B cell (primary cell): ENCODE measurements at regions not wholly inside any gene's neighbourhood (a gene's known extent, or its start where the extent isn't known, plus 50 kb on each side); places are given as distances from the start of the nearest gene placed in this dataset.

Experiments
- ATAC-seq: fragments of 200-7000 bp; cut with Tn5 transposase; one replicate; pipeline ENCODE4 v1.10.0; 2021; ENCODE audit warnings: low read depth, mild to moderate bottlenecking, moderate number of reproducible peaks, moderate library complexity
- CTCF ChIA-PET: fragments of 350-600 bp; sonication (Branson Sonifier 250); formaldehyde crosslinking; loops from one replicate; lab custom pipeline; 2021; ENCODE audit warnings: antibody characterized with exemption, inconsistent platforms; lab: Charles Lee
- POLR2A ChIA-PET: fragments of 350-600 bp; sonication (Branson Sonifier 250); formaldehyde crosslinking; loops from one replicate; lab custom pipeline; 2021; ENCODE audit warnings: antibody characterized with exemption; lab: Charles Lee
- DNase-seq: peaks from one replicate; pipeline ENCODE4 v3.0.0; 2013
- H2AFZ ChIP-seq: 2 replicates; pipeline ENCODE4 v1.6.1; 2012; ENCODE audit warnings: mild to moderate bottlenecking, low read depth, low read length; ENCODE audit not compliant: insufficient read depth, poor library complexity, severe bottlenecking
- H3K27ac ChIP-seq, 2 donors: 1 replicate in 1 of 2; 2 replicates in 1 of 2; pipeline ENCODE4 v1.5.1; 2012 to 2013; ENCODE audit warnings: low read length in 2 of 2, mild to moderate bottlenecking in 2 of 2, moderate library complexity in 1 of 2
- H3K27me3 ChIP-seq, 4 experiments: fragments of 200-600 bp in 1 of 4; sonication (generic) in 1 of 4; replicated peaks in 1 of 4; 1 replicate in 2 of 4; 2 replicates in 2 of 4; pipeline versions ENCODE4 v1.6.1 to v1.7.0; 2013 to 2016; ENCODE audit warnings: low read length in 3 of 4, mild to moderate bottlenecking in 2 of 4, mixed read lengths in 1 of 4, moderate library complexity in 1 of 4; ENCODE audit not compliant: insufficient read depth in 4 of 4, control insufficient read depth in 3 of 4; ENCODE audit errors: control extremely low read depth in 1 of 4
- H3K36me3 ChIP-seq, 2 experiments: replicated peaks in 1 of 2; 1 replicate in 1 of 2; 2 replicates in 1 of 2; pipeline versions ENCODE4 v1.6.1 to v1.7.1; 2013; ENCODE audit warnings: low read length in 1 of 2; ENCODE audit not compliant: insufficient read depth in 2 of 2, control insufficient read depth in 1 of 2; ENCODE audit errors: control extremely low read depth in 1 of 2, extremely low read depth in 1 of 2
- H3K4me1 ChIP-seq, 2 donors: fragments of 200-600 bp in 1 of 2; sonication (generic) in 1 of 2; 1 replicate in 1 of 2; 2 replicates in 1 of 2; pipeline versions ENCODE4 v1.5.1 to v1.6.1; 2013 to 2017; ENCODE audit warnings: low read length in 2 of 2; ENCODE audit not compliant: control insufficient read depth in 2 of 2, insufficient read depth in 2 of 2
- H3K4me2 ChIP-seq: replicated peaks from 2 replicates; pipeline ENCODE3; 2012; ENCODE audit warnings: mild to moderate bottlenecking, low read depth, low read length; ENCODE audit not compliant: poor library complexity, severe bottlenecking
- H3K4me3 ChIP-seq, 5 experiments: fragments of 200-600 bp in 1 of 5; sonication (generic) in 1 of 5; 1 replicate in 3 of 5; 2 replicates in 2 of 5; pipeline versions ENCODE4 v1.5.1 to v1.7.0; 2011 to 2016; ENCODE audit warnings: low read length in 4 of 5, mild to moderate bottlenecking in 4 of 5, low read depth in 2 of 5, control low read depth in 1 of 5, moderate library complexity in 1 of 5; ENCODE audit not compliant: insufficient read depth in 1 of 5; ENCODE audit errors: control extremely low read depth in 1 of 5, extremely low read depth in 1 of 5
- H3K79me2 ChIP-seq: fragments of 200-600 bp; sonication (generic); one replicate; pipeline ENCODE4 v1.6.0; 2016; ENCODE audit warnings: low read length; ENCODE audit not compliant: control insufficient read depth, insufficient read depth
- H3K9ac ChIP-seq: fragments of 200-600 bp; sonication (generic); 2 replicates; pipeline ENCODE4 v1.6.1; 2017; ENCODE audit warnings: mild to moderate bottlenecking, low read length, moderate library complexity
- H3K9me3 ChIP-seq, 3 donors: one replicate each; pipeline versions ENCODE4 v1.6.1 to v1.7.1; 2013; ENCODE audit warnings: low read length in 2 of 3; ENCODE audit not compliant: control insufficient read depth in 2 of 3, insufficient read depth in 1 of 3; ENCODE audit errors: control extremely low read depth in 1 of 3
- H4K20me1 ChIP-seq: 2 replicates; pipeline ENCODE4 v1.6.0; 2012; ENCODE audit warnings: mild to moderate bottlenecking, low read length; ENCODE audit not compliant: insufficient read depth, control insufficient read depth, poor library complexity, severe bottlenecking
- H3K27ac Mint-ChIP-seq: one replicate; pipeline ENCODE4 v1.8.0; 2021; ENCODE audit warnings: mixed read lengths
- H3K27me3 Mint-ChIP-seq: one replicate; pipeline ENCODE4 v1.8.0; 2021; ENCODE audit warnings: mixed read lengths
- H3K4me1 Mint-ChIP-seq: one replicate; pipeline ENCODE4 v1.8.0; 2021; ENCODE audit warnings: mixed read lengths
- H3K4me3 Mint-ChIP-seq: one replicate; pipeline ENCODE4 v1.8.0; 2021; ENCODE audit warnings: mixed read lengths
- H3K9me3 Mint-ChIP-seq: one replicate; pipeline ENCODE4 v1.8.0; 2022; ENCODE audit warnings: mixed read lengths; ENCODE audit not compliant: insufficient read depth
- CTCF ChIP-seq: fragments of 200-600 bp; IDR thresholded peaks from one replicate; pipeline ENCODE4 v1.8.0; 2022; ENCODE audit warnings: antibody characterized with exemption, mild to moderate bottlenecking
- EZH2 ChIP-seq: IDR thresholded peaks from 2 replicates; pipeline ENCODE4 v1.6.1; 2012; ENCODE audit warnings: borderline replicate concordance, low read depth, mild to moderate bottlenecking, moderate library complexity, low read length; ENCODE audit not compliant: insufficient read depth, poor library complexity, severe bottlenecking
- WGBS: methylation state at CpG from one replicate; pipeline ENCODE4 v1.1.5; 2013; ENCODE audit warnings: missing lambda C conversion rate; ENCODE audit not compliant: insufficient coverage; 5-methylcytosine and 5-hydroxymethylcytosine counted together
- intact Hi-C: fragments of 100-400 bp; cut with micrococcal nuclease; formaldehyde crosslinking; loops from one replicate; pipeline ENCODE4 v1.10.0; 2022

GRCh38 chr1:38257374-38257773 is 210.8 kb upstream of the POU3F1 start:
- H3K79me2 ChIP-seq: no peaks in the 10 kb centered on the region
- H3K4me1 Mint-ChIP-seq: no peaks in the 10 kb centered on the region
- H3K36me3 ChIP-seq: no peaks in the 10 kb centered on the region
- peaks cover 24% of the 10 kb centered on the region for H3K27me3 Mint-ChIP-seq
- no peak overlapping the region for H3K4me3 Mint-ChIP-seq
- ATAC-seq (no peak), DNase-seq (no peak)
- CTCF ChIA-PET: interaction anchor here (1.1 kb wide), 1 partner anchor 33 kb away, joined by 3 read pairs; no protein-coding TSS in a partner anchor
- POLR2A ChIA-PET: no interaction called here
- H3K9me3 ChIP-seq: peaks cover 0 to 9% (median 3%) of the 10 kb centered on the region in 3 donors
- intact Hi-C loops: no loop called here
- H3K4me3 ChIP-seq: no peak overlapping the region
- H3K27me3 ChIP-seq: peaks cover 0 to 3% (median 1%) of the 10 kb centered on the region in 4 experiments
- H4K20me1 ChIP-seq: no peaks in the 10 kb centered on the region
- 86% methylated on average over 5 of the region's 6 CpGs for WGBS
- H3K27ac Mint-ChIP-seq: no peak overlapping the region
- H3K27ac ChIP-seq: no peak overlapping the region
- TF ChIP-seq CTCF: no peak
- no peak overlapping the region for H3K9ac ChIP-seq
- H3K4me2 ChIP-seq: no peak overlapping the region
- peaks cover 5% of the 10 kb centered on the region for H3K9me3 Mint-ChIP-seq
- no peak overlapping the region for H2AFZ ChIP-seq
- no peaks in the 10 kb centered on the region for H3K4me1 ChIP-seq

- POLR2A ChIA-PET: no interaction called here
- ATAC-seq: no peak
These were observed 209.5 kb upstream of the POU3F1 start for GRCh38 chr1:38256072-38256471.

More at GRCh38 chr1:38256072-38256471, 209.5 kb upstream of the POU3F1 start:
- H3K4me2 ChIP-seq: no peak overlapping the region
- WGBS: 54% methylated on average over 7 of the region's 9 CpGs
- Mint-ChIP-seq H3K27ac (no peak overlapping the region), H3K4me3 (no peak overlapping the region), H3K9me3 (peaks cover 5% of the 10 kb centered on the region), H3K27me3 (peaks cover 21% of the 10 kb centered on the region), H3K4me1 (no peaks in the 10 kb centered on the region)
- H3K9ac ChIP-seq: no peak overlapping the region
- intact Hi-C loops: no loop called here
- H3K4me3 ChIP-seq: no peak overlapping the region
- DNase-seq: no peak
- CTCF ChIA-PET: no interaction called here
- H3K27ac ChIP-seq: no peak overlapping the region
- TF ChIP-seq CTCF (no peak), EZH2 (no peak)
- no peaks in the 10 kb centered on the region for H3K79me2 ChIP-seq
- peaks cover 0 to 3% (median 0%) of the 10 kb centered on the region in 4 experiments for H3K27me3 ChIP-seq
- H3K4me1 ChIP-seq: no peaks in the 10 kb centered on the region
- H4K20me1 ChIP-seq: no peaks in the 10 kb centered on the region
- no peak overlapping the region for H2AFZ ChIP-seq
- no peaks in the 10 kb centered on the region for H3K36me3 ChIP-seq
- peaks cover 0 to 9% (median 3%) of the 10 kb centered on the region in 3 donors for H3K9me3 ChIP-seq
